Stomach (tissue), 4 donors: ENCODE measurements at regions not wholly inside any gene's neighbourhood (a gene's known extent, or its start where the extent isn't known, plus 50 kb on each side); places are given as distances from the start of the nearest gene placed in this dataset.

Experiments
- CTCF ChIP-seq, 7 experiments: fragments of 450-650 bp in 4 of 7; fragments of 200-600 bp in 3 of 7; sonication (generic) in 3 of 7; IDR thresholded peaks; one replicate each; pipeline ENCODE4 v1.5.1; 2016 to 2019; ENCODE audit warnings: antibody characterized with exemption in 7 of 7, control low read depth in 2 of 7, mild to moderate bottlenecking in 1 of 7
- EP300 ChIP-seq: sonication (generic); formaldehyde crosslinking; IDR thresholded peaks from one replicate; pipeline ENCODE4 v1.6.1; 2017; ENCODE audit warnings: antibody characterized with exemption
- POLR2A ChIP-seq, 4 donors: fragments of 450-650 bp; IDR thresholded peaks; one replicate each; pipeline ENCODE4 v1.6.1; 2016; ENCODE audit warnings: antibody characterized with exemption in 4 of 4, control low read depth in 2 of 4, mild to moderate bottlenecking in 1 of 4, moderate library complexity in 1 of 4
- POLR2AphosphoS5 ChIP-seq, 3 donors: sonication (generic); formaldehyde crosslinking; IDR thresholded peaks; one replicate each; pipeline ENCODE4 v1.6.1; 2016; ENCODE audit warnings: antibody characterized with exemption in 3 of 3

- no peak for TF ChIP-seq EP300
- TF ChIP-seq CTCF (IDR thresholded peaks at IDR 0.05): no peak
- no peak for TF ChIP-seq POLR2AphosphoS5 (IDR thresholded peaks at IDR 0.05)
- TF ChIP-seq POLR2A (IDR thresholded peaks at IDR 0.05): no peak
These were observed 211.9 kb downstream of the HRH4 start for GRCh38 chr18:24672165-24672941.
